Gastroesophageal sphincter (tissue), 3 donors: ENCODE measurements at regions not wholly inside any gene's neighbourhood (a gene's known extent, or its start where the extent isn't known, plus 50 kb on each side); places are given as distances from the start of the nearest gene placed in this dataset.

ENCODE experiments used
- CTCF ChIP-seq, 4 experiments: fragments of 200-600 bp in 2 of 4; fragments of 450-650 bp in 2 of 4; sonication (generic) in 1 of 4; IDR thresholded peaks; one replicate each; pipeline ENCODE4 v1.5.1; 2017 to 2019; ENCODE audit warnings: antibody characterized with exemption in 4 of 4, mild to moderate bottlenecking in 2 of 4, moderate library complexity in 2 of 4
- POLR2A ChIP-seq, 2 donors: fragments of 450-650 bp; IDR thresholded peaks; one replicate each; pipeline ENCODE4 v1.6.1; 2017; ENCODE audit warnings: antibody characterized with exemption in 2 of 2, mild to moderate bottlenecking in 2 of 2, moderate library complexity in 1 of 2

GRCh38 chr15:95932141-95932540 lies 398.4 kb upstream of the NR2F2 start:
- no peak for TF ChIP-seq CTCF (IDR thresholded peaks at IDR 0.05)
- no peak for TF ChIP-seq POLR2A (IDR thresholded peaks at IDR 0.05)
